Left cardiac atrium (tissue), 4 donors: ENCODE measurements at regions not wholly inside any gene's neighbourhood (a gene's known extent, or its start where the extent isn't known, plus 50 kb on each side); places are given as distances from the start of the nearest gene placed in this dataset.
"Not testable (repeated sequence)": the region's sequence is repeated elsewhere in the genome, so short reads cannot be mapped to it uniquely, and the experiment has no call there.

Experiments
- ATAC-seq, 2 donors: fragments of 200-7000 bp; cut with Tn5 transposase; one replicate each; pipeline ENCODE4 v1.9.1; 2020; ENCODE audit warnings: mild to moderate bottlenecking in 2 of 2, moderate library complexity in 2 of 2
- DNase-seq: peaks from one replicate; pipeline ENCODE4 v3.0.0-alpha.2; 2020
- intact Hi-C, 2 donors: fragments of 100-400 bp; cut with DNase I; formaldehyde crosslinking; loops; one replicate each; pipeline versions ENCODE4 v1.14.1 to v1.15.1; 2022 to 2023
- donor health status: DM: no; HTN: yes; CAD: no.
- donor health status: DM: no; HTN: yes; CAD: no; lungs with severe emphysema.
- donor health status: DM: yes; HTN: yes; CAD: no.
- donor health status: Dilated cardiomyopathy.

DNA sequence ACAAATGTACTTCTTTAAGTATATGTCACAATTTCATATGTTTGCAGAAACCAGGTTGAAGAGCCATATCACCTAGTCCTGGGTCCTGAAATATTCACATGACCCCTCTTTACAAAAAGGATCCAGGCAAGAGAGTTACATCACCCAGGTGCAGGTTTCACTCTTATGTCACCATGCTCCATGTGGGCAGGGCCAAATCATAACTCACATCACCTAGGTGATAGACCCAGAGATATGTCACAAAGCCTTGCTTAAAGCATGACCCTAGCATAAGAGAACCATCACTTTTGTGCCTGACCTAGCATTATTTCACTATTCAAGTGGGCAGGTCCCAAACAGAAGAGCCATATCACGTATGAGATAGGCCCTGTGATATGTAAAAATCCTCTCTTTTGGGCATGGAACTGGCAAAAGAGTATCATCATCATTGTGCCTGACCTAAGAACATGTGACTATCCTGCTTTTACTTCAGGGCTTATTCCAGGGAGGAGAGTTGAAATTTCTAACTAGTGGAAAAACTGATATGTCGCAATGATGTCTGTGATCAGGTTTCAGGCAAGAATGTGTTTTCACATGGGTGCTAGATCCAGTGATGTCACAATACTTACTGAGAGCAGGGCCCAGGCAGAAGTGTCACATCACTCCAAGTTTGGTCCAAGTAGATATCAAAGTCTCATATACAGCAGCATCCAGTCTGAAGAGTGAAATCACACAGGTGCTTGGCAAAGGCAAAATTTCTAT lies 909.9 kb upstream of the AMELY start:
- no peak for ATAC-seq
- intact Hi-C loops: no loop called here
- no peak for DNase-seq

DNA sequence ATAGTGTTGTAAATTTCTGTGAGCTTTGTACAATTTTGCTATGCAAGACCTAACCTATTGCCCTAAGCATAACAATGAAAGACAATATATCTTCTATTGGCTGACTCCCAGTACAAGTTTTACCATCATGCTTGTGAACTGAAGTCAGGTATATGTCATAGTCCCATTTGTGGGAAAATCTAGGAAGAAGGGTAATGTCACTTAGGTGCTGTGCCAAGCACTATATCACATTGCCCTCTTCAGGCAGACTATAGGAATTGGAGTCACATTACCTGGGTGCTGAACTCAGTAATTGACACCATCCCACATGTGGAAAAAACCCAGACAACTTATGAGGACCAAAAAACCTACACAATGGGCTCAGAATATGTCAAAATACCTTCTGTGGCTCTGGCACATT lies 907.4 kb upstream of the AMELY start:
- ATAC-seq: peak in 1 of 2 donors; percentile 38
- DNase-seq: no peak
- intact Hi-C loops: no loop called here

DNA sequence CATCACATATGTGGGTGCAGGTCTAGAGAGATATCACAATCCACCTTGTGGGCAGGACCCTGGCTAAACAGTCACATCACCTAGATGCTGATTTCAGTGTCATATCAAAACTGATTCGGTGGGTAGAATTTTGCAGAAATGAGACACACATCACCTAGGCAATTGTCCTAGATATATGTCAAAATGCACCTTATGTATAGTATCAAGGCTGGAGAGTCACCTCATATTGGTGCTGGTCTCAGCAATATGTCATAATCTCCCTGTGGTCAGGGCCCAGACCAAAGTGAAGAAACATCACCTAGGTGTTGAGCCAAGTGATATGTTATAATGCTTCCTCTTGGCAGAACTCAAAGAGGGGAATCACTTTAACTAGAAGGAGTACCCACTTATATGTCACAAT lies 905.0 kb upstream of the AMELY start:
- intact Hi-C loops: no loop called here
- ATAC-seq (no peak), DNase-seq (no peak)

DNA sequence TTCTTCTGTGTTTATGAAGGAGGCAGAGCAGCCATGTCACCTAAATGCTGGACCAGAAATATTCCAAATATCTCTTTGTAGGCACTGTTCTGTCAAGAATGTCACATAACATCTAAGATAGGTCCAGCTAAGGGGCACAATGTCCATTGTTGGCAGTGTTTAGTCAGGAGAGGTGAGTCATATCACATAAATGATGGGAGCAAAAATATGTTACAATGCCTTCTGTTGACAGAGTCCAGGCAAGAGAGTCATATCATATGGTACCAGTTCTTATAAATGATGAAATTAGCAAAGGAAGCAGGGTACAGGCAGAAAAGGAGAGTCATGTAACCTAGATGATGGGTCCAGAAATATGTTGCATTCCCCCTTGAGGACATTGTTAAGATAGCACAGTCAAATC lies 904.4 kb upstream of the AMELY start:
- ATAC-seq (no peak), DNase-seq (no peak)
- intact Hi-C loops: no loop called here

DNA sequence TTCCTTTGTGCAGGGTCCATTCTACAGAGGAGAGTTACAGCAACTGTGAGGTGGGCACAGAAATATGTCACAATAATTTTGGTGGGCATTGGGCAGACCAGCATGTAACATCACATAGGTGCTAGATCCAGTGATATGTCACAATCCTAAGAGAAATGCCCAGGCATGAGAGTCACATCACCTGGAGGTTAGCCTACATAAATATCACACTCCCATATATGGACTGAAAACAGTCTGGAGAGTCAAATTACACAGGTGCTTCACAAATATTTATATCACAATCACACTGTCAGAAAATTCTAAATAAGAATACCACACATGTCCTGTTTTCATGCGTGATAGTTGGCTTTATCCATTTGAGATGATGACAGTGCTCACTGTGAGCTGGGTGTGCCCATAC lies 903.7 kb upstream of the AMELY start:
- intact Hi-C loops: no loop called here
- ATAC-seq: no peak

DNA sequence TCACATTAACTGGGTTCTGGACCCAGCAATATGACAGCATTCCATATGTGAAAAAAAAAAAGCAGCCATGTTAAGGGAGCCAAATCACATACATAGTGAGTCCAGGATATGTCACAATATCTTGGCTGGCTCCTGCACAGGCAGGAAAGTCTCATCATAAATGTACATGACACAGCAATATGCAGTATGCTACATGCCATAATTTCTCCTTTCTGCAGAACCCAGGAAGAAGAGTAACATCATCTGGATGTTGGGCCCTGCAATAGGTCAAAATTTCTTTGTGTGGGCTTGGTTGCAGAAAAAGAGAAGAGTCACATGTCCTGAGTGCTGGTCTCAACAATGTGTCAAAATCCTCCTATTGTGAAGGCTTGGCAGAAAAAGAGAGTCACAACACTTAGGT lies 902.8 kb upstream of the AMELY start:
- DNase-seq: no peak
- ATAC-seq: no peak
- intact Hi-C loops: no loop called here

More for the DNA sequence above, 903.7 kb upstream of the AMELY start:
- no peak for DNase-seq

DNA sequence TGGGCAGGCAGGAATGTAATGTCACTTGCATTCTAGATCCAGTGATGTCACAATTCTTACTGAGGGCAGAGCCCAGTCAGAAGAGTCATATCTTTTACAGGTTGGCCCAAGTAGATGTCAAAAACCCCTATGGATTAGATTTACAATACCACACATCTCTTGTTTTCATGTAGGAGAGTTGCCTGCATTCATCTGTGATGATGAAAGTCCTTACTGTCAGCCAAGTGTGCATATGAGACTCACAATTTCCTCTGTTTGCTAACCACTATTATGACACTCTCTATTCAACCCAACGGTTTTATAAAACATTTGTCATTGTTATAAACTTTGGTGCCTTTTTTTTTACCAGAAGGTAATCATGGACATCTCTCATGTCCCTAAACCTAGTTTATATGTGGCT lies 898.8 kb upstream of the AMELY start:
- no peak for ATAC-seq
- intact Hi-C loops: no loop called here
- DNase-seq: no peak

DNA sequence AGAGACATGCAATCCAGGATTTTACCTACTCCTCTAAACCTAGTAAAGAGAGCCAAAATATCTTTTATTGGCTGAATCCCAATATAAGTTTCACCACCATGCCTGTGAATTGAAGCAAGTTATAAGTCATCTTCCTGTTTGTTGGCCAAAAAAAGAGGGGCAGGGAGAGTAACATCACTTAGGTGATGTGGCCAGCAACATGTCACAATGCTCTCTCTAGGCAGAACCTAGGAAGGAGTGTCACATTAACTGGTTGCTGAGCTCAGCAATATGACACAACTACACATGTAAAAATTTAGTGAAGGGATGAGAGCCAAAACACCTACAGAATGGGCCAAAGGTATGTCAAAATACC lies 895.9 kb upstream of the AMELY start:
- DNase-seq: no peak
- intact Hi-C loops: no loop called here
- ATAC-seq: no peak

DNA sequence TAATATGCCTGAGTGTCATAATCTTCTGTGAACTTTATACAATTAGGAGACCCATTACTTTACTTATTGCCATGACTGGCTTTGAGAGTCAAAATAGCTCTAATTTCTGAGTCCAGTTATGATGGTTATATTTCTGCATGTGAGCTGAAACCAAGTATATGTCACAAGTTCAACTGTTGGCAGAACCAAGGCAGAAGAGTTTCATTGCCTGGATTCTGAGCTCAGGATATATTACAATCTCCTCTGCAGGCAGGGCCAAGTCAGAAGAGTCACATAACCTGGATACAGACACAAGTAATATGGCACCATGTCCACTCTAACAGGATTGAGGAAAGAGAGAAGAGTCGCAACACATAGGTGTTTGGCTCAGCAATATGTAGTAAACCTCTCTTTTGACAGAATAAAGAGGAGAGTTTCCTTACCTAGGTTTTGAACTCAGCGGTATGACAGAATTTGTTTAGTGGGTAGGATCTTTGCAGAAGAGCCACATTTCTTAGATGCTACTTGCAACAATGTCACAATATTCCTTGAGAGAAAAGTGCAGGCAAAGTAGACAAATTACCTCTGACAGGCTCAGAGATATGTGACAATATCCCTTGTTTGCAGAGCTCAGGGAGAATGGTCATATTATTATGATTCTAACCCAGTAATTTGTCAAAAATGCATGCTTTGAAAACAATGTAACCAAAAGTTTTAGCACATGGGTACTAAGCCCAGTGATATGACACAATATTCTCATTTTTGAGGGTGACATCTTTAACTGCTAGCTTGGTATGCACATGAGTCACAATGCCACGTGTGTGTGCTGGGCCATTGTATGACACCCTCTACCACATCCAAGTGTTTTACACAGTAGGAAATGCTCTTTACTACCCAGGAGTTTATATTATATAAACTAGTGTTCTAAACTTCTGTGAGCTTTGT lies 895.3 kb upstream of the AMELY start:
- no peak for ATAC-seq
- intact Hi-C loops: no loop called here
- no peak for DNase-seq

DNA sequence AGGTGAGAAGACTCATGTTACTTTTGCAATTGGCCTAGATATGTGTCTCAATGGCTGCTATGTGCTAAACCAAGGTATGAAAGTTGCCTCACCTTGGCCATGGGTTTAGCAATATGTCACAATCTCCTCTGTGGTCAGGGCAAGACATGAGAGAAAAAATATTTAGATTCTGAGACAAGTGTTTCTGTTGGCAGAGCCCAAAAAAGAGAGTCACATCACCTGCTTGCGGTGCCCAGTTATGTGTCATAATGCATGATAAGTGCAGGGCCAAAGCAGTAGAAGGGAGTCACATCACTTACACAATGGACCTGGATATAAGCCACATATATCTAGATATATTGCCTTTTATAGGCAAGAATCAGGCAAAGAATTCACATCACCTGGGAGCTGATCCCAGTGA lies 894.1 kb upstream of the AMELY start:
- intact Hi-C loops: no loop called here
- ATAC-seq (no peak), DNase-seq (no peak)

DNA sequence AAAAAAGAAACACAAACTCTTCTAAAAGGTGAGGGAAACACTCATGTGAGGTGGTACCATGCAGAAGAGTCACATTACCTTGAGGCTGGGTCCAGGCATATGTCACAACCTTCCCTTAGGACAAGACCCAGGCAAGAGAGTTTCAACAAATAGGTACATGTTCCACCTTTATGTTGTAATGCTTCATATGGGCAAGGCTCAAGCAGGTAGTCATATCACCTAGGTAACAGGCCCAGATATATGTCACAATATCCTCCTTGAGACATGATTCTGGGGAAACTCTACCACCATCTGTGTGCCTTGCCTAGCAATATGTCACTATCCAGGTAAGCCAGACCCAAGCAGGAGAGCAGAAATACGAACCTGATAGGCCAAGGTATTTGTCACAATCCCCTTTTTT lies 892.2 kb upstream of the AMELY start:
- intact Hi-C loops: no loop called here
- no peak for DNase-seq
- ATAC-seq: no peak

DNA sequence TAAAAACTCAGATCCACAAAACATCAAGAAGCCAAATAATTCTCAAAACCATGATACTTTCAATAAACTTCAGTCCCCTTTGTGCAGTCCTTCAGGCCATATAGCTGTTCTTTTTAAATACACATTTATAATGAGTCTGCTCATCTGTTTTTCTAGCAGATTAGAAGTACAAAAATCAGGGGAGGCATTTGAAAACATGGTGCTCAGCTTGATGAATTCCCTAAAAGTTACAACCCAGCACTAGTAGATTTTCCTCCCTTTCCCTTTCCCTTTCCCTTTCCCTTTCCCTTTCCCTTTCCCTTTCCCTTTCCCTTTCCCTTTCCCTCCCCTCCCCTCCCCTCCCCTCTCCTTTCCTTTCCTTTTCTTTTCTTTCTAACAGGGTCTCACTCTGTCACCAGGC lies 884.6 kb upstream of the AMELY start:
- ATAC-seq: no peak
- DNase-seq: no peak
- intact Hi-C loops: no loop called here

DNA sequence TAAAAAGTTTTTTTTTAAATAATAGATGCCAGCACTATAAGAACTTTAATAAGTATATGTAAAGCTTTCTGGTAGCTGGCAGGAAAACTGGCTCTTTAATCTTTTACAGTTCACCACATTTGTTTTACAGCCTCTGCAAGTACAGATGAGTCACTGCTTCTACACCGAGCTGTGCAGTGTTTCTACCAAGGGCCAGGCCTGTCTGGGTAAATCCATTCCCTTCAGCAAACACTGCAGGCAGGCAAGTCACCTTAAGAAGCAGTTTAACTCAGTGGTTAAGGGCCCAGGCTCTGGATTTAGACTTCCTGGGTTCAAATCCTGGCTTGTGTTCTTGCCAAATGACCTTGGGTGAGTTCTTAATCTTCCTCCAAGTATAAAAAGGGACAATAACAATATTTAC lies 882.9 kb upstream of the AMELY start:
- ATAC-seq: peak in 1 of 2 donors; percentile 73
- intact Hi-C loops: no loop called here

DNA sequence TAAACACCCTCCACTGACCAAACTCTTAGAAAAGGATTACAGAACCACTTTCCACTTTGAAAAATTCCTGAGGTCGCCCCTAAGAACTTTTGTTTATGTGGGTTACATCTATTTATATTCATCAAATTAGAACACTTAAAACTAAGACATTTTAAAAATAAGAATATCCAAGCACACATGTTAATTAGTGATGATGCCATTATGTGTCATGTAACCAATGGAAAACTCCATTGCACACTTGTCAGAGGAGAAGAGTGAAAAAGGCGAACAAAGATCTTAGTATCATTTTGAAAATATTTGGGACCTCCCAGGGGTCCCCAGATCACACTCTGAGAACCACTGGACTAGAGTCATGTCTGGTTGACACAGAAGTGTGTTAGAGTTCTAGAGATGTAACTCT lies 882.4 kb upstream of the AMELY start:
- ATAC-seq (no peak), DNase-seq (no peak)
- intact Hi-C loops: no loop called here

More for the DNA sequence above, 882.9 kb upstream of the AMELY start:
- DNase-seq: no peak

DNA sequence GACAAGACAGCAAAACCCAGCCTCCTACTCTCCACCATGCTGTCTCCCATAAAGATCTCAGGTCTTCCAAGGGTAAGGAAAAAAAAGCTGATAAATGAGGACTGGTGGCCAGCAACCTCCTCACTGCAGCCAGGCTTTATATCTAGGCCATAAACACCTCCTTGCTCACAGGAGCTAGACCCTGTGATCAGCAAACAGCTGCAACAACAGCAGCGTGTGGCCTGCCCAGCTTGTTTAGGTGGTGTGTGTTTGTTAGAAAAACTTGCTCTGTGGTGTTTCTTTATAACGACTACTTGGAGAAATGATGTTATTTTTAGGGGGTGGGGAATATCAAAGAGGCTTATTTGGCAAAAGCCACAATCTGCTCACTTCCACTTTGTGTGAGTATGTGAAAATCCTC lies 880.9 kb upstream of the AMELY start:
- intact Hi-C loops: no loop called here
- DNase-seq: no peak
- no peak for ATAC-seq

DNA sequence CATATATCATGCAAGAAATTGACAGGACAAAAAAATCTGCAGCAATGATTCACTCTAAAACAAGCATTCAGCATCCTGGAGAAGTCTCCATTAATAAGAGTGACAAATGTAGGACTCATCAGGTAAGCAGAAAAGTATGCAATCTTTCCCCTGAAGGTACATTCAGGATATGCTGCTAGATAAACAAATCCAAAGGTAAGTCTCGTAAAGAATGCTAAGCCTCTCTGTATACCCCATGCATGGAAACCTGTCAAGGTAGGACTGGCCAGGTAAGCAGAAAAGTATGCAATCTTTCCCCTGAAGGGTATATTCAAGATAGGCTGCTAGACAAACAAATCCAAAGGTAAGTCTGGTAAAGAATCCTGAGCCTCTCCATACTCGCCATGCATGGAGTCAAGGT lies 869.9 kb upstream of the AMELY start:
- ATAC-seq (no peak), DNase-seq (no peak)
- intact Hi-C loops: no loop called here

DNA sequence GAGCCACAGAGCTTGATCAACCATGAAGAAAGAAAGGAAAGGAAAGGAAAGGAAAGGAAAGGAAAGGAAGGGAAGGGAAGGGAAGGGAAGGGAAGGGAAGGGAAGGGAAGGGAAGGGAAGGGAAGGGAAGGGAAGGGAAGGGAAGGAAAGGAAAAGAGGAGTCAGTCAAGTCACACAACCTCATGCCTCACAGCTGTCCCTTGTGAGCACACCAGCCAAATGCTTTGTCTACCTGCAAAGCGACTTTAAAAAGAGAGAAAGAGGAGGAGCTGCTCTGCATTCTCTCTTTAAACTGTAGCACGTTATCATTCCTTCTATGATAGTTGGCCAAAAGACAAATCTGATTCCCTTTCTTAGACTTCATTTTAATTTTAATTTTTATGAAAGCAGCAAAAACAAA lies 863.9 kb upstream of the AMELY start:
- intact Hi-C loops, ATAC-seq, DNase-seq: not testable (repeated sequence)

DNA sequence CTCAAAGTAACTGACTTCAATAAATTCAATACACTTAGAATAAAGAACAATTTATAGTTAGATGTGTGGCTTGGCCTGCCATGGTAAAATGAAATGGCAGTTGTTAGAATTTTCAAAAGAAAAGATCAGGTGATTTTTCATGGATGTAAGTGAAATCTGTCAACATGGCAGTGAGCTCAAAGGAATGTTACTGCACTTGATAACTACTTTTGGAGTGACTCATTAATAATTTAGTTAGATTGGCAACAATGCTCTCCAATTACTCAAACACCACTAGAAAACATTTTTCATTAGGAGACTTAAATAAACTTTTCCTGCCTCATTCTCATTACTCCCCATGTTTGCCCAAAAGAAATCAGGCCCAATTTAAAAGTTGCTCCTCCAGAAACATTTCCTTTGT lies 860.2 kb upstream of the AMELY start:
- intact Hi-C loops: no loop called here
- no peak for ATAC-seq
- no peak for DNase-seq

DNA sequence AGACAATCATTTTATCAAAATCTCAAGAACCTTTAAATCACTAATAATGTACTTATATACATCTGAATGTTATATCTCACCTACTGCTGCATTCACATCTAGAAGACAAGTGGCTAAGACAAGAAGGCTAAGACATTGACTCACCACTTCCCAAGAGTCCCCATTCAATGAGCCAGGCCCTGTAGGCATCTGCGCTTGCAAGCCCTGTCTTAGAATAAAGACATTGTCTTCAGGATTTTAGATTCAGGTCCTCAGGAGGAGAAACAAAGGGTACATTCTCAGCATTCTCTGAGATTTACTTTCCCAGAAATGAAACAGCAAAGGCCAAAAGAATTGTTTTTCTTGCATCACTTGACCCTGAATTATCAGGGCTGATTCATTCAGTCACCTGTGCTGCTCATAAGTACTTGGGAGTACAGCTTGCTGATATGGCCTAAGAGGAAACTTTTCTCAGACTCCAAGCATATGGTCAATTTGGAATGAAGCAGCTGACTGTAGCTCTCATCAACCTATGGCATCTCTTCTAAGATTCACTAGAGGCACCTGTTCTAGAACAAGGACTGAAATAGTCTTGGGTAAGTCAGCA lies 858.3 kb upstream of the AMELY start:
- ATAC-seq (peak in 1 of 2 donors; percentile 18), DNase-seq (no peak)
- intact Hi-C loops: no loop called here

DNA sequence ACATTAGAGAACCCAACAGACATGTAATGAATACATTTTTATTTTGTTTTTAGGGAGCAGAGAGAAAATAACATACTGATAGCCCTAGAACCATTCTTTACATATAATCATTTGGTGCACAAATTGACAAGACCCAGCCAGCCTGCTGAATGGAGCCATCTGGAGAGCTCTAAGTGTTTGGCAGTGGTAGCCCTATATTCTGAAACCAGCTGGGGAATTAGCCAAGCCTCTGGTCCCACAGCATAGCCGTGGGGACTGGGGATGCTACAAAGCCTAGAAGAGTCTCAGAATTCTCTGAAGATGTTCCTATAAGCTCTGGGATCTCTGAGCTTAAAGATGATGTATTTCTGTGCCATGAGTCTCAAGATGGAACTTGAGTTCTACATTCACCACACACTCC lies 857.3 kb upstream of the AMELY start:
- intact Hi-C loops: no loop called here
- DNase-seq (no peak), ATAC-seq (no peak)
